NCI-H748 (cell line): ENCODE measurements at regions not wholly inside any gene's neighbourhood (a gene's known extent, or its start where the extent isn't known, plus 50 kb on each side); places are given as distances from the start of the nearest gene placed in this dataset.

Source experiments
- DNase-seq: peaks from one replicate; lab custom pipeline; 2025; ENCODE audit not compliant: unreplicated experiment; lab: John Stamatoyannopoulos, UW

DNA sequence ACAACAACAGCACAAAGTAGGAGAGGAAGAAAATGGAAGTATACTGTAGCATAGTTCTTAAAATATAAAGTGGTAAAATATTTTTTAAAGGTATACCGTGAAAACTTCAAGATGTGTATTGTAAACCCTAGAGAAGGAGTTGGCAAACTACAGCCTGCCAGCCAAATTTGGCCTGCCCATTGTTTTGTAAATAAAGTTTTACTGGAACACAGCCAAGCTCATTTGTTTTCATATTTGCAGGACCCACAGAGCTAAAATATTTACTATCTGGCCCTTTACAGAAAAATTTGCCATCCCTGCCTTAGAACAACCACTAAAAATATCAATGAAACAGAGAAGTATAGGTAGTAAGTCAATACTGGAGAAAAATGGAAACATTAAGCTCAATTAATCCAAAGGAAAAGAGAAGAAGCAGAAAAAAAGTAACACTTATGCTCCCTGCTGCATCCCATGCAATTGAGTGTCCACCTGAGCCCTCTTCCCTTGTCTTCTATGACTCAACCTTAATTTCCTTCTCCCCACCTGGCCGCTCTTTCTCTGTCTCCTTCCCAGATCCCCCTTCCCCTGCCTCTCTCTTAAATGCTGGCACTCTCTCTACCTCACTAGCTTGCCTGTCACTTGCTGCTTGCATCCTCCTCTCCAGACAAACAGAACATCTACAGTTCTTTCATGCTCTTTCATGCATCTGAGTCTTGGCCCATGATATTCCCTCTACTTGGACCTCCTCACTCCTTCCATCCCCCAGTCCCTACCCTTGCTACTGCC is 50.6 kb upstream of the FER start:
- DNase-seq = no peak

DNA sequence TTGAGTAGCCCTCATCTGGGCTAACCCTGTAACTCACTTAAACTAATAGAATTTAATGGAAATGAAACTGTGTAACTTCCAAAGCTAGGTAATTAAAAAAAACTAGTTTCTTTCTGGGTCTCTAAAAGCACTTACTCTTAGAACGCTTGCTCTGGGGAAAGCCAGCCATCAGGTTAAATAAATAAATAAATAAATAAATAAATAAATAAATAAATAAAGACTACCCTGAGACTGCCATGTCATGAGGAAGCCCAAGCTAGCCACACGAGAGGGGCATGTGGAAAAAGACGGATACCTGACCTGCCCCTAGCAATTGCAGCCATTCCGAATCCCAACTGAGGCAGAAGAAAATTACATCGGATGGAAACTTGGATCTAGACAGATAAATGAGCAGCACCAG is 51.3 kb upstream of the FER start:
- no peak for DNase-seq

DNA sequence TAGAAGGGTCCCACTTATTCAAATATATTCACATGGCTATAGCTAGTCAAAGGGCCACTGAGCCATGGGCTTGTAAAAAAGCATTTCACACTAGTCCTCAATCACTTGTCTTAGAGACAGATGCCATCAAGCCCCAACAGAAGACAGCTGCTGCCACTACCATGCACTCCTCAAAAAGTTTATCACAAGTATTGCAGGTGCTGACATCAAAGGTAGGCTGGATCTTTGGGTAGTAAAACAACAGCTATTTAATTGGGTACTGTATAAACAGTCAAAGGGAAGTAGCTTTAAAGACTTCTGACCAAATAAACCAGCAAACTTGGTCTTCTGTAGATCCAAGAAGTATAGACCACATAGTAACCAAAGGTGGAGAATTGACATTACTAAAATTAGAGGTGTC is 59.2 kb upstream of the FER start:
- no peak for DNase-seq

DNA sequence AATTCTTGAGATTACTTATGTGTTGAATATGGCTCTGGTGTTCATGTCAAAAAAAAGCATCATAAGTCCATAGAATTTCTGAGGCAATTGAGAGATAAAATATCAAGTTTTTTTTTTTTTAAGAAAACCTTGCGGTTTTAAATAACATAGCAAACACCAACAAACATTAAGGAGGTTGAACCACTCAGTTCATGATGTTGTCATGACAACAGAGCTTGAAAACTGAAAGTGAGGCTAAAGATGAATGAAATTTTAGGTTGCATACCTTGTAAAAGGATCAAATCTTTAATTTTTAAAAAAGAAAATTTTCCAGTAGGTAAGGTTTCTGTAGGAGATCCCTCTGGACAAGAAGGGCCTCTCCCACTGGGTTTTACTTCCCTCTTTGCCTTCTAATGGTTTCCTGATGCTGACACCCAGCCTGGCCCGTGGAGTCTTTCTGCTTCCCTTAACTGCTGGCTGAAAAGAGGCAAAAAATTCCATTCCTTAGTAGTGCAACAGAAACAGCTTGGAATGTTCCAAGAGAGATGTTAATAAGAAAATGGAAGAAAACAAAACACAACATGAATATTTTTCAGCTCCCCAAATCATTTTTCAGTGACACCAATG is 60.0 kb upstream of the FER start:
- DNase-seq = no peak

DNA sequence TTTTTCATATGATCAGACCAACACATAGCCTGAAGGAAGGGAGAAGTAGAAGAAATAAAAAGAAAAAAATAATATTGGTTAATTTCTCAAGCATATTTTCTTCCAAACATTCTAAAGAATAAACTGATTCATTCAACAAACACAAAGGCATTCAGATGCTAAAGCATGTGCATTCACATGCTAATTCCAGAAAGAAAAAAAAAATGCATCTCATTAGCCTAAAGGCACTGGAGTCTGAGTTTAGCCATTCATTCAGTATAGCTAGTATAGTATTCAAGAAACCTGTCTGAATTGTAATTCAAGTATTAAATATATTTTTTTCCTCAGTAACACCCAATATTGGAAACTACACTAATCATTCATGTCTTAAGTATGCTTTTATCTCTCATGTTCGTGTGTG is 61.0 kb upstream of the FER start:
- DNase-seq = no peak

DNA sequence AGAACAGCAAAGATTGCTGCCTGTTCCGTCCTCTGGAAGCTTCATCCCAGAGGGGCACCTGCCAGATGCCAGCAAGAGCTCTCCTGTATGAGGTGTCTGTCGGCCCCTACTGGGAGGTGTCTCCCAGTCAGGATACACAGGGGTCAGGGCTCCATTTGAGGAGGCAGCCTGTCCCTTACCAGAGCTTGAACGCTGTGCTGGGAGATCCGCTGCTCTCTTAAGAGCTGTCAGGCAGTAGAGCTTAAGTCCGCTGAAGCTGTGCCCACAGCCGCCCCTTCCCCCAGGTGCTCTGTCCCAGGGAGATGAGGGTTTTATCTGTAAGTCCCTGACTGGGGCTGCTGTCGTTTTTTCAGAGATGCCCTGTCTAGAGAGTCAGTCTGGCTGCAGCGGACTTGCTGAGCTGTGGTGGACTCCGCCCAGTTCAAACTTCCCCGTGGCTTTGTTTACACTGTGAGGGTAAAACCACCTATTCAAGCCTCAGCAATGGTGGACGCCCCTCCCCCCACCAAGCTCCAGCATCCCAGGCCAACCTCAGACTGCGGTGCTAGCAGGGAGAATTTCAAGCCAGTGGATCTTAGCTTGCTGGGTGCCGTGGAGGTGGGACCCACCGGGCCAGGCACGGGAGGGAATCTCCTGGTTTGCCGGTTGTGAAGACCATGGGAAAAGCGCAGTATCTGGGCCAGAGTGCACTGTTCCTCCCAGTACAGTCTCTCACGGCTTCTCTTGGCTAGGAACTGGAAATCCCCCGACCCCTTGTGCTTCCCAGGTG is 62.1 kb upstream of the FER start:
- peak; percentile 53 for DNase-seq

DNA sequence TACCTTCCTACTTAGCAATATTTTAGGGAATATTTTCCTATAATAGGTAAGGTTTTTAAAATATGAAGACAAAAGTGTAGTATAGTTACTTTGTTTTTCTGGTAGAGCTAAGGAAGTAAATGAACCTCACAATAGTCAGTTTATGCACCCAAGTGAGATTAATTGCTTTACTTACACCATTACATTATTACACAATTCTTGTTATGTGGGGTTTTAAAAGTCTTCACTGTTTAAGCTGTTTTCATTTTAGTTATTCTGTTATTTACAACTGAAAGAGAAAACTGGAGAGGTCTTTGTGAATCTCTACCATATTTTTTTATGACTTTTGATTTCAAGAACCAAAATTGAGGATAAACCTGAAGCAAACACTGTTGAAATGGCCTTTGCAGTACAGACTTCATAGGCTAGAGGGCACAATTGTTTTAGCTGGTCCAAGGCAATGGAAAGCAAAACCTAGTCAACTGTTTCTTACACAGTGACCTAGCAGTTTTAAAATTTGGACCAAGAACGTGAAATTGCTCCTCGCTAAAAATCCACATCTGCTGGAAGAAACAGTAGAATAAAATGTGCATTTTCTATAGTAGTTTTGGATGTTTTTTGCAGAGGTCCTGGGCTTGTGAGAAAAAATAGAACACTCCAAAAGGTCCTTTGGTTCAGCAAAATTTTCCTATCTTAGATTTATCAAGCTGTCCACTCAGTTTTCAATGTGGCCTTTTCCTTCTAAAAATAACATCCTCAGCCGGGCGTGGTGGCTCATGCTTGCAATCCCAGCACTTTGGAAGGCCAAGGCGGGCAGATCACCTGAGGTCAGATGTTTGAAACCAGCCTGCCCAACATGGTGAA is 66.4 kb upstream of the FER start:
- peak; percentile 37 for DNase-seq

DNA sequence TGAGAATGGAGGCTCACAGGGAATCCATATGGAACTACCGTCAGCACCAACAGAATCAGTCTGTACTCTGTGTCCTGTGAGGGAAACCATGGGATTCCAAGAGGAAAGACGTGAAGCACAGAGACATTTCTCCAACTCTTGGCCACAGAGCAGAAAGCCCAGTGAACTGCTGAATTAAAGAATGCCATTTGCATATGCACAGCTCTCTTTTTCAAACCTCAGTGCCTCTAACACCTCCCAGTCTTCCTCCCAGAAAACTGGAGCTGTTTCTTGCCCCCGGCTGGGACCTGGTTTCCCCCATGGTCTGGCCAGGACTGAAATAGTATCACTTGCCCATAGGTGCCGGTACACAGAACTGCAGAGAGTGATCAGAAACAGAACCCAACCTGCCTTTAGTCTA is 69.6 kb upstream of the FER start:
- DNase-seq = no peak

DNA sequence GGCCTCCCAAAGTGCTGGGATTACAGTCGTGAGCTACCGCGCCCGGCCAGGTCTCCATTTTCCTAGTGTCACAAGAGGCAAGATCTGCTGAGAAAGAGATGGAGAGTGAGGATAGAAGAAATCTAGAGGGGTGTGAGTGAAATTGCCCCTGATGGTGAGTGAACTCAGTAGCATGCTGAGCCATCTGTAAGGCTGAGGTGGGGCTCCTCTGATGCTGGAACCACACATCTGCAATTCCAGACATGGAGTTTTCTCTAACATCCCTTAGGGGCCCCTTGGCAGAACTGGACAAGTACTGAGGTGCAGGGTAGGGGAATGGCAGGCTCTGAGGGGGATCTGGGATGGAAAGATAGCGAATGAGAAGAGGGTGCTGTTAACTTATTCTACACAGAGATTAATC is 72.0 kb upstream of the FER start:
- DNase-seq = no peak

DNA sequence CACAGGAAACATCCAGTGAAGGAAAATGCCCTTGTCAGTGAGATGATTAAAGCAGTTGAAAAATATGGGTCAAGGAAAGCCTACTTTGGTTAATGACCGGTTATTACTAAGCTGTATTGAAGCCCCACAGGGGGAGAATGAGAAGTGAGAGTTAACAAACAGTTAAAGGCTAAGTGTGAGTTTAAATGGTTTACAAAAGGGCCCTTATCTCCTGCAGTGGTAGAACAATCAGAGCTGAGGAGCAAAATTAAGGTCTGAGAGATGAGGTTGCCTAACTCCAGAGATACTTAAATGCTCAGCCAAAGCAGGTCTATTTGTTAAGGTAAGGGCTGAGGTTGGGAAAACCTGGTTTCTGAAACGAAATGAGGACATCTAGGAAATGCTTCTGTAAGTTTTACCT is 75.1 kb upstream of the FER start:
- DNase-seq = no peak

DNA sequence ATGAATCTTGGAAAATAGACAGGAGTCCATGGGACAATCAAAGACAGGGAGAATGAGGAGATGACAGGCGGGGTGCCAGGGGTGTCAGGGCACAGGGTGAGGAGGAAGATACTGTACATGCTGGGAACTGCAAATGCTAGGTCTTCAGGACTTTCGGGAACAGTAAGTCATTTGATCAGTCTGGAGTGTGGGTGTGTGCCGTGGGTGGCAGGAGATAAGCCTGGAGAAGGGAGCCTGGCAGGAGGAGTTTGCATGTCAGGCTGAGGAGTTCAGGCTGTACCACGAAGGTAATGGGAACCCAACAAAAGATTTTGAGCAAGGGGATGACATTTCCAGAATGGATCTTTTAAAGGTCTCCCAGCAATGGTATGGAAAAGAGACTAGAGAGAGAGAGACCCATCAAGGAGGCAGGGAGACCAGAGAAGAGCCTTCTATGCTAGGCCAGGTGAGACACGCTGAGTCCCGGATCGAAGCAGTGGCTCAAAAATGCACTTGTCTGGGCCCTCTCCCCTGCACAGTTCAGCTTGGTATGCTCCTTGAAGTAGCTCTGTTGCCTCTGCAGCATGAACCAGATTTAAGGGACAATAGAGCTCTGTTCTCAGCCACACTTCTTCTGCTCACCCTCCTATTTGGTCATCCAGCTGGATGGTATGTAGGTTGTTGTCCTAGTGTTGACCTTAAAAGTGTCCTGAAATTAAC is 77.0 kb upstream of the FER start:
- DNase-seq = no peak

DNA sequence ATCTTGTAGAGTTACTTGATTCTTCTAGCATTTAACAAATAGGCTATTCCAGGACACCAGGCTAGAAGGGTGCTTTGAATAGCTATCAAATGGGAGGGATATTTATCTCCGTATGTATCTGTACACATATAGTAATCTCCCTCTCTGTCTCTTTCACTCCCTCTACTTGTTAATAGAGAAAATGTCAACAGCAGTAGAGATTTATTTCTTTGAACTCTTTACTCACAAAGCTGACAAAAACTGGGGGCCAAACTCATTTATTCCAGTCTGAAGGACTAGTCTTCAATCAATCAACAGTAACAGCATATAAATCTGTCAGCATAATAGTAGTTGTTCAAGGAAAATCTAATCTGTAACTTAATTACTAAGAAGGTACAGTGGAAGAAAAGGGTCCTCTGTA is 78.2 kb upstream of the FER start:
- DNase-seq = no peak

DNA sequence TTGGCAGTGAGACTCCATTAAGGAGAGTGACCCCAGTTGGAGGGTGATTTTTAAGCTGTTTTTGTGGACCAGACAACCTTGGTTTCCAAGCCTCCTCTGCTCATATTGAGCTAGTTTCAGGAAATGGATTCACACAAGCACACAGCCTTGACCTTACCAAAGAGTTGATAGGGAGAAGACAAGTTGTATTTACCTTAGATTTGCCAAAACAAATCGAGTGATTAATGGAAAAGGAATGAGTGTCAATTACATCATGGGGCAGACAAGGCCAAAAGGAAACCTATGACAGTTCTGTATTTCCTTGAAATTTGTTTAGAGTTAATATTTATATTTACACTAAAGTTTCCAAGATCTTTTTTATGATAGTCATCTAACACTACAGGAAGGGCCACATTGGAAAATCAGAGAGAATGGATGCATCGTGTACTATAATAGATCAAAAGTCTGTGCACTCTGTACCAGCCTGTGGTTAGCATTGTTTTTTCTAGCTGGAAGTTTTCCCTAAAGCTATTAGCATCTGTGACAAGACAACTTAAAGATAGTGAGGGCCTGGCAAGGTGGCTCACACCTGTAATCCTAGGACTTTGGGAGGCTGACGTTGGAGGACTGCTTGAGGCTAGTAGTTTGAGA is 86.0 kb upstream of the FER start:
- DNase-seq = no peak

DNA sequence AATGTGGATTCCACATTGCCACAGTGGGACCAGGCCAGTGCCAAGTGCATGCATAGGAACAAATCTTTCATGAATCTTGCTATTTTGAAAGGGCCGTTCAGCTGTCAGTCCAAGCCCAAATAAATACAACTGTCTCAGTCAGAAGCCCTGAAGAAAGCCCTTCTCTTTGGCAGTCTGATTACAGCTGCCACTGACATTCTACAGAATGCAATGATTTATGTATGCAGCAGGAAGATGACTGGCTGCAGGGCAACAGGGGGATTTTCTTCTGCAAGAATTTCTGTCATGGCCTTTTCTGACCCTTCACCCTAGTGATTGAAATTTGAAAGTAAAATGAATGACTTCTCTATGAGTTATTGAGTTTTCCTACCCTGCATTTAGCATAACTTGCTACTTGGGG is 86.7 kb upstream of the FER start:
- no peak for DNase-seq

DNA sequence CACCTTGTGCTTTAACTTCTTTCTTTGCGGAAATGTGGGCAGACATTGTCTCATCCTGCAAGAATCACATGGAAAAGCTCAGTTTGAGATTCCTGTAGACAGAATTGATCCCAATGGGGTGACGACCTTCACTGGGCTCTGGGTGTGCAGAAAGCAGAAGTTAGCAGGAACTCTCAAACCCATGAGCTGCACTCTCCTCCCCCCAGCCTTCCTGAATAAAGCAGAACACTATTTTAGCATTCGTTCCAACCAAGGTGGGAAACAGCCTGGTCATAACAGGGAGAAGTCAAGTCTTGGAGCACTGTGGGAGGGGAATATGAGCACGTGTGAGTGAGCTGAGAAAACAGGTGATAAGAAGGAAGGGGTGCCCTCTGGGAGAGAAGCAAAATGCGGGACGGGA is 87.4 kb upstream of the FER start:
- no peak for DNase-seq

DNA sequence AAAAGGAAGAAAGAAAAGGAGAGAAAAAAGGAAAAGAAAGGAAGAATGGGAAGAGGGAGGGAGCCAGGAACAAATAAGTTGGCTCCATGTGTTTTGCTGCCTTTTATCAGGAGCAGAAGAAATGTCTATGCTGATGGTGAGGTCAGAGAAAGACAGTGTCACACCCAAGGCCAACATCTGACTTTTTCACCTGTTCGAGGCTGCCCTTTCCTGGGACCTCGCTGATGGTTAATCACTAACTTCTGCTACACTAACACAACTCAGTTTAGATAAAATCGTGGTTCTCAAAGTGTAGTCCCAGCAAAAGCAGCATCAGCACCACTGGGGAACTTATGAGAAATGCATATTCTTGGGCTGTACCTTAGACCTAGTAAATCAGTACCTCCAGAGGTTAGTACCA is 88.2 kb upstream of the FER start:
- no peak for DNase-seq

DNA sequence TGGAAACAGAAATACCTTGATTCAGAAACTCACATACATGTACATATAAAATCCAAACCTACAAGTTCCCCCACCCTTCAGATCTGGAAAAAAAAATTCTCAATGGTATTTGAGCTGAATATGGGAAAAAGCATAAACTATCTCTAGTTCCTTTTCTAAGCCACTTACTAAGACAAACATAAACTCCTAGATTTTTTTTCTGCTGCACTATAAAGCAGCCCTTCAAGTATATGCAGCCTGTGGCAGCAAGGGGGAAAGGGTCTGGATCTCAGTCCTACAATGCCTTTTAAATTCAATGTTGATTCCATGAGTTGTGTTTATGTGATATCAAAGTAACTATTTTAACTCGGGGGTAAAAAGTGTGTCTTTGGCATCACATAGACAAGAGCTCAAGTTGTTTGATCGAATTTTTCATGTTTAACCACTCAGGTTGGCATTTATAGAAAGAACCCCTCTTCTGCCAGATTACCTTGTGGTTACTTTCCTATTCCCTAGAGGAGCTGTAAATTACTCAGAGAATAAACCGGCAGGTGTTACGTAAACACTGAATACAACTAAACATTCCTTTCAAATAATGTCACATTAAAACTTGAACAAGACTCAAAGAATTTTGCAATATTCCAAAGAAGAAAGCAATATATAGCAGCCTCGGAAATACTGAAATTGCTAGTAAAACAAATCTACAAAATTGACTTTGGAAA is 91.8 kb upstream of the FER start:
- DNase-seq = no peak

DNA sequence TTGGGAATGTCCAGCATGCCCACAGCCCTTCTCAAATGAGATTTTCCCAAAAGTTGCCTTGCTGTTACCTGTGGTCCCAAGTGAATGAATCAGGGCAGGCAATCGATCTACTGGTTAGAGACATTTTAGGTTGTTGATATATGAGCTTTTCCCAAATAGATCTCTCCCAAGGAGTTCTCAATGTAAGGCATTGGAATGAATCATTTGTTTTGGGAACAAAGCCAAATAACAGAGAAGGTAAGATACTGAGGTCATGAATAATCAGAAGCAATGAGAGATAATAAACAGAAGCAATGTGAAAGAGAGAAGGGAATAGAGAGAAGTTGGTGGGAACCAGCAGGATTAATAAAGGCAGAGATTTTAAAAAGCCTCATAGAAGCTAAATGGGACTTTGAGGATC is 93.6 kb upstream of the FER start:
- no peak for DNase-seq

DNA sequence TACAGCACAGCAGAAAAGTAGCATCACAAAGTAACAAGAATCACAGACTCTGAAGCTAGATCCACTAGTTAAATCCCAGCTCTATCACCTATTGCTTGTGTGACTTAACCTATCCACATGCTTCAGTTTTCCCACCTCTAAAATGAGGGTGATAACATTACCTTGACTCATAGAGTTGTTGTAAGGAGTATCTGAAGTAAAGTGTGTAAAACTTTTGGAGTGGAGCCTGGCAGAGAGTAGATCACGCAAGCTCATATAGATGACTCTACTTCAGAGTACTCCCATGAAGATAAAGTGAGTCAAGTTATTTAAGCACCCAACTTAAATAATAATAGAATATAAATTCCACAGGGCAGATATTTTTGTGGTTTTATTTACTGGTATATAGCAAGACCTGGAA is 94.5 kb upstream of the FER start:
- DNase-seq = no peak

DNA sequence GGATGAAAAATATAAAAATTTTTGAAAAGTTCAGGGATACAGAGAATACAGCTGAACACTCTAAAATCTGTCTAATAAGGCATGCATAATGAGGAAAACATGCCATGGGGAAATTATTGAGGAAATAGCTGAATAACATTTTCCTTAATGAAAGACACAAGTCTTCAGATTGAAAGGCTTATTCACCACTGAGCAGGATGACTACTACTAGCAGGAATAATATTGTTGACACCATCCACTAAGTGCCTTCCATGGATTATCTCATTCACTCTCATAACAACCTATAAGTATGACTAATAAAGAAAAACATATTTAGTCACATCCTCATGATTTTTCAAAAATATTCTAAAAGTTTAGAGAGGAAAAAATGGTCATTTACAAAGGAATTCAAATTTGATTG is 96.7 kb upstream of the FER start:
- no peak for DNase-seq
